Activated CD8-positive, alpha-beta memory T cell treated with anti-CD3 and anti-CD28 coated beads, Interleukin-2, amount 10 ng/mL, durations not matched to agents 7 days and 5 days (primary cell): ENCODE measurements at regions not wholly inside any gene's neighbourhood (a gene's known extent, or its start where the extent isn't known, plus 50 kb on each side); places are given as distances from the start of the nearest gene placed in this dataset.
"Not testable (repeated sequence)": the region's sequence is repeated elsewhere in the genome, so short reads cannot be mapped to it uniquely, and the experiment has no call there.

ENCODE experiments used
- ATAC-seq: fragments of 150-1000 bp; cut with Tn5 transposase; one replicate; pipeline ENCODE4 v1.10.0; 2021; ENCODE audit warnings: moderate library complexity
- CTCF ChIA-PET: fragments of 350-600 bp; sonication (Branson Sonifier 250); formaldehyde crosslinking; loops from one replicate; lab custom pipeline; 2021; ENCODE audit warnings: antibody characterized with exemption; lab: Charles Lee
- DNase-seq: peaks from one replicate; pipeline ENCODE4 v3.0.0-alpha.2; 2020
- H3K27ac Mint-ChIP-seq: one replicate; pipeline ENCODE4 v1.8.0; 2021; ENCODE audit warnings: mild to moderate bottlenecking, mixed read lengths
- H3K27me3 Mint-ChIP-seq: one replicate; pipeline ENCODE4 v1.8.0; 2021; ENCODE audit warnings: mixed read lengths
- H3K36me3 Mint-ChIP-seq: one replicate; pipeline ENCODE4 v1.8.0; 2021; ENCODE audit warnings: mild to moderate bottlenecking, mixed read lengths
- H3K4me1 Mint-ChIP-seq: one replicate; pipeline ENCODE4 v1.8.0; 2021; ENCODE audit warnings: mixed read lengths
- H3K4me3 Mint-ChIP-seq: one replicate; pipeline ENCODE4 v1.8.0; 2021; ENCODE audit warnings: mild to moderate bottlenecking, moderate library complexity, mixed read lengths
- H3K9me3 Mint-ChIP-seq: one replicate; pipeline ENCODE4 v1.8.0; 2022; ENCODE audit warnings: low read depth, mixed read lengths

DNA sequence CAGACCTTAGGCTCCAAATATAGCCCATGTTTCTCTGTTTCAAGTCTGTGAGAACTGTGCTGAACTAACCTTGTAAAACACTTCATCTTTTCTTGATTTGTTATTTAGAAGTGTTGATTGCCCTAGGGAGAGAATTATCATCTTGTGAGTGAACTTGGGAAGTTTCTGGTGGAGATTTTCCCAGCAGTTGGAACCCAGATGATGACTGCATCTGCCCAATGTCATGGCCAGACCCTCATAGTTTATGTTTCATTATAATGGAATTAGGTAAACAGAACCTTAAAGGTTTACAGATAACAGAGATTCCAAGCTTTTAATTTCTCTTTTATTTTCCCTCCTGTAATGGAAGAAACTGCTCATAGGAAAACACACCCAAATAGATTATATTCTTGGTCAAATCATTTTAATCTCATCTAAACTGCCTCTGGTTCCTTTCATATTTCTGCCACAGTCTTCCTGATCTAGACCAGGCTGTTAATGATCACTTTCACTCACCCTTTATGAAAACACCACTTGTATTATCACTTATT is 569.1 kb downstream of the KCTD12 start:
- DNase-seq (no peak), ATAC-seq (no peak)
- no peaks in the 10 kb centered on the region for H3K4me1 Mint-ChIP-seq
- H3K4me3 Mint-ChIP-seq: no peak overlapping the region
- no peaks in the 10 kb centered on the region for H3K9me3 Mint-ChIP-seq
- H3K27ac Mint-ChIP-seq: no peak overlapping the region
- CTCF ChIA-PET: no interaction called here
- no peaks in the 10 kb centered on the region for H3K27me3 Mint-ChIP-seq
- no peaks in the 10 kb centered on the region for H3K36me3 Mint-ChIP-seq

DNA sequence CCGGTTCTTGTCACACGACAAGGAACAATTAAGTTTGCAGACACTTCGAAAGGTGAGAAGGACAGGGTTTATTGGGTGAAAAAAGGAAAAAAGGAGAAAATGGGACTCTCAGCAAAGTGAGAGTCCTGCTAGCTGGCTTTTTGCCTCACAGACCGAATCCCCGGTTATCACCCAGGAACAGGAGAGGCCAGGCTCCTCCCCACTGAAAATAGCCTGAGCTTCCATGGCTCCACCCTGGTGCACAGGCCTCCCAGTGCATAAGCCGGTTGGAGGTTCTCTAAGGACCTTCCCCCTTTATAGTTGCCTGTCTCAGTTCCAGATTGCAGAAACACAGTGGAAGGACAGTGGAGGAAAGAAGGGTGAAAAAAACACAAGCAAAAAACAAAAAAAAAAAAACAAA is 571.7 kb downstream of the KCTD12 start:
- no peaks in the 10 kb centered on the region for H3K27me3 Mint-ChIP-seq
- H3K9me3 Mint-ChIP-seq: no peaks in the 10 kb centered on the region
- H3K4me1 Mint-ChIP-seq: no peaks in the 10 kb centered on the region
- H3K4me3 Mint-ChIP-seq: no peak overlapping the region
- DNase-seq (no peak), ATAC-seq (no peak)
- H3K27ac Mint-ChIP-seq: no peak overlapping the region
- CTCF ChIA-PET: no interaction called here
- no peaks in the 10 kb centered on the region for H3K36me3 Mint-ChIP-seq

DNA sequence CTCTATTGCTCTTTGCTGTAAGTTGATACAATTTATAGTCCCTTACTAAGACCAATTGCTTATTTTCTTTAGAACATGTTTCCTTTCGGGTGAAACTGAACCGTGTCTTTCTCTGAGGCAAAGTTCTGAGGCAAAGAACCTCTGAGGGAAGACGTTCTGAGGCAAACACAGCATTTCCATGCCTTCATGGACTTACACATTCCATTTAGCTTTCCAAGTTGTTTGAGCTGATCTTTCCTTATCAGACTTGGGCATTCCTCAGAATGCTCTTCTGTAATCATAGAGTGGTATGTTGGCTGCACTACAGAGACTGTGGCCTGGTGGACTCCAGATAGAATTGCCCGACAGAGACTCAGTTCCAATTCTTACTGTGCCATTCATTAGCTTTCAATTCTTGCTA is 579.1 kb downstream of the KCTD12 start:
- Mint-ChIP-seq H3K4me1 (no peaks in the 10 kb centered on the region), H3K27ac (no peak overlapping the region), H3K9me3 (no peaks in the 10 kb centered on the region), H3K4me3 (no peak overlapping the region), H3K36me3 (no peaks in the 10 kb centered on the region), H3K27me3 (no peaks in the 10 kb centered on the region)
- CTCF ChIA-PET: no interaction called here
- DNase-seq (no peak), ATAC-seq (no peak)

DNA sequence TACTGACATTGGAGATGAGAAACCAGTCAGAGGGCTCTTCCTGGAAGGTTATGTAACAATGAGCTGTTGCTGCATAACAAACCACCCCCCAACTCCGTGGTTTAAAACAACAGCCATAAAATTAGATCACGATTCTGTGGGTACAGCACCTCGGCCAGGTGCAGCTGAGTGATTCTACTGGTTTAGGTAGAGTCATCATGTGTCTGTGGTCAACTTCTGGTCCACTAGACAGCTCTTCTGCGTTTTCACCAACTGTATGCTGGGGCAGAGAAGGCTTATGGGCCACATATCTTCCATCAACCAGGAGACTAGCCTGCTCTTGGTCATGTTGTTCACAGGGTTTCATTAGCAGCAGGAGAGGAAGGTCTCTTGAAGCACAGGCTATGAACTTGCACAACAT is 585.5 kb downstream of the KCTD12 start:
- ATAC-seq (no peak), DNase-seq (no peak)
- Mint-ChIP-seq H3K36me3 (no peaks in the 10 kb centered on the region), H3K27ac (no peak overlapping the region), H3K27me3 (no peaks in the 10 kb centered on the region), H3K4me3 (no peak overlapping the region), H3K4me1 (no peaks in the 10 kb centered on the region), H3K9me3 (no peaks in the 10 kb centered on the region)
- CTCF ChIA-PET: no interaction called here

- no peaks in the 10 kb centered on the region for H3K4me1 Mint-ChIP-seq
- CTCF ChIA-PET: no interaction called here
- peaks cover 2% of the 10 kb centered on the region for H3K9me3 Mint-ChIP-seq
- no peak for DNase-seq
- H3K36me3 Mint-ChIP-seq: no peaks in the 10 kb centered on the region
- no peak overlapping the region for H3K27ac Mint-ChIP-seq
- no peak for ATAC-seq
- no peaks in the 10 kb centered on the region for H3K27me3 Mint-ChIP-seq
- no peak overlapping the region for H3K4me3 Mint-ChIP-seq
Measured at GRCh38 chr13:76297331-76297730, 588.9 kb downstream of the KCTD12 start.

GRCh38 chr13:76296751-76297150 is 589.5 kb downstream of the KCTD12 start:
- CTCF ChIA-PET: no interaction called here
- Mint-ChIP-seq H3K4me1 (no peaks in the 10 kb centered on the region), H3K36me3 (no peaks in the 10 kb centered on the region), H3K27me3 (no peaks in the 10 kb centered on the region), H3K9me3 (peaks cover 2% of the 10 kb centered on the region), H3K4me3 (no peak overlapping the region), H3K27ac (no peak overlapping the region)
- ATAC-seq: no peak
- DNase-seq: no peak

GRCh38 chr13:76295020-76295419 is 591.2 kb downstream of the KCTD12 start:
- H3K27me3 Mint-ChIP-seq, H3K36me3 Mint-ChIP-seq, H3K9me3 Mint-ChIP-seq, DNase-seq, H3K4me3 Mint-ChIP-seq, H3K27ac Mint-ChIP-seq, CTCF ChIA-PET, ATAC-seq, H3K4me1 Mint-ChIP-seq: not testable (repeated sequence)

- Mint-ChIP-seq H3K4me3 (no peak overlapping the region), H3K4me1 (no peaks in the 10 kb centered on the region), H3K27me3 (no peaks in the 10 kb centered on the region), H3K9me3 (peaks cover 2% of the 10 kb centered on the region), H3K36me3 (no peaks in the 10 kb centered on the region), H3K27ac (no peak overlapping the region)
- CTCF ChIA-PET: no interaction called here
- ATAC-seq (no peak), DNase-seq (no peak)
Measured at GRCh38 chr13:76293751-76294150, 592.5 kb downstream of the KCTD12 start.

- CTCF ChIA-PET: no interaction called here
- Mint-ChIP-seq H3K4me3 (no peak overlapping the region), H3K27me3 (no peaks in the 10 kb centered on the region), H3K4me1 (no peaks in the 10 kb centered on the region), H3K27ac (no peak overlapping the region), H3K36me3 (no peaks in the 10 kb centered on the region), H3K9me3 (peaks cover 2% of the 10 kb centered on the region)
- ATAC-seq (no peak), DNase-seq (no peak)
Measured at GRCh38 chr13:76293346-76293745, 592.9 kb downstream of the KCTD12 start.

- H3K9me3 Mint-ChIP-seq: peaks cover 2% of the 10 kb centered on the region
- DNase-seq (no peak), ATAC-seq (no peak)
- no peaks in the 10 kb centered on the region for H3K36me3 Mint-ChIP-seq
- H3K27me3 Mint-ChIP-seq: no peaks in the 10 kb centered on the region
- no peak overlapping the region for H3K4me3 Mint-ChIP-seq
- CTCF ChIA-PET: no interaction called here
- H3K4me1 Mint-ChIP-seq: no peaks in the 10 kb centered on the region
- H3K27ac Mint-ChIP-seq: no peak overlapping the region
Measured at GRCh38 chr13:76292726-76293125, 593.5 kb downstream of the KCTD12 start.

GRCh38 chr13:76292031-76292430 is 594.2 kb downstream of the KCTD12 start:
- CTCF ChIA-PET: no interaction called here
- no peak overlapping the region for H3K4me3 Mint-ChIP-seq

GRCh38 chr13:76289558-76289957 is 596.6 kb downstream of the KCTD12 start:
- peaks cover 2% of the 10 kb centered on the region for H3K9me3 Mint-ChIP-seq
- no peaks in the 10 kb centered on the region for H3K36me3 Mint-ChIP-seq
- no peaks in the 10 kb centered on the region for H3K27me3 Mint-ChIP-seq
- CTCF ChIA-PET: no interaction called here
- H3K4me3 Mint-ChIP-seq: no peak overlapping the region
- ATAC-seq: no peak
- no peaks in the 10 kb centered on the region for H3K4me1 Mint-ChIP-seq
- no peak for DNase-seq
- no peak overlapping the region for H3K27ac Mint-ChIP-seq

More at GRCh38 chr13:76292031-76292430, 594.2 kb downstream of the KCTD12 start:
- Mint-ChIP-seq H3K27ac (no peak overlapping the region), H3K4me1 (no peaks in the 10 kb centered on the region), H3K27me3 (no peaks in the 10 kb centered on the region), H3K9me3 (peaks cover 2% of the 10 kb centered on the region), H3K36me3 (no peaks in the 10 kb centered on the region)
- ATAC-seq (no peak), DNase-seq (no peak)

DNA sequence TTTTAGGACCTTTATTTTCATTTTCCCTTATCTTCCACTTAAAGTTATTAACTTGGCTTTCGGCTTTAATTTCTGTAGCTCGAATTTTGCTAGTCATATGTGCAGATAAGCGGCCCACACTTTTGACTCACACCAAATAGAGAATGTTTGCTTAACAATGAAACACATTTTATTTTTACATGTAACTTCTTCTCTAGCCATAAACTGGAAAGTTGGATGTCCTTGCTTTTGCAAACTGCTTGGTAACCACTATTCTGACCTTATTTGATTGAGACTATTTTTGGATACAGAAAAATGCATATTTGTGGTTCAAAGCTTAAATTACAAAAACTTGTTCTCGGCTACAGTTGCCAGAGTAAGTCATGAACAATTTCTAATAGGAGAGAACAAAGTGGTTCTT is 600.0 kb downstream of the KCTD12 start:
- CTCF ChIA-PET: no interaction called here
- Mint-ChIP-seq H3K4me1 (no peaks in the 10 kb centered on the region), H3K9me3 (no peaks in the 10 kb centered on the region), H3K4me3 (no peak overlapping the region), H3K36me3 (no peaks in the 10 kb centered on the region), H3K27me3 (no peaks in the 10 kb centered on the region), H3K27ac (no peak overlapping the region)
- ATAC-seq (no peak), DNase-seq (no peak)

DNA sequence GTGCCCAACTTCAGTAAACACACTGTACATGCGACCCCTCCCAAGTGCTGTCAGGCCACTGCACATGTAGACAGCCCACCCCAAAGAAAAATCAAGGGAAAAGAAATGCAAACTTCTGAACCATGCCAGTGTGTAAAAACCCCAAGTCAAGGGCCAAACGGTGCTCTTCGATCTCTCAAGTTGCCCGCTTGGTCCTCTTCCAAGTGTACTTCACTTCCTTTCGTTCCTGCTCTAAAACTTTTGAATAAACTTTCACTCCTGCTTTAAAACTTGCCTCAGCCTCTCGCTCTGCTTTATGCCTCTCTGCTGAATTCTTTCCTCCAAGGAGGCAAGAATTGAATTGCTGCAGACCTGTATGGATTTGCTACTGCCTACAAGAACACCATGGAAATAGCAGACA is 600.7 kb downstream of the KCTD12 start:
- Mint-ChIP-seq H3K4me1 (no peaks in the 10 kb centered on the region), H3K27me3 (no peaks in the 10 kb centered on the region), H3K9me3 (no peaks in the 10 kb centered on the region), H3K4me3 (no peak overlapping the region), H3K27ac (no peak overlapping the region), H3K36me3 (no peaks in the 10 kb centered on the region)
- no peak for ATAC-seq
- no peak for DNase-seq
- CTCF ChIA-PET: no interaction called here

GRCh38 chr13:76279766-76280165 is 606.4 kb downstream of the KCTD12 start:
- DNase-seq, ATAC-seq, H3K4me3 Mint-ChIP-seq, H3K4me1 Mint-ChIP-seq, H3K9me3 Mint-ChIP-seq, H3K36me3 Mint-ChIP-seq, H3K27ac Mint-ChIP-seq, CTCF ChIA-PET, H3K27me3 Mint-ChIP-seq: not testable (repeated sequence)
